ENCODE measurements at regions not wholly inside any gene's neighbourhood (a gene's known extent, or its start where the extent isn't known, plus 50 kb on each side); places are given as distances from the start of the nearest gene placed in this dataset.

GRCh38 chr5:133851521-133851920 lies 116.9 kb downstream of the C5orf15 start:
- H3K36me3 ChIP-seq (ENCODE audit: insufficient read depth, low read length) = no peaks in the 10 kb centered on the region
- no peak overlapping the region for H3K9ac ChIP-seq (ENCODE audit: low read length)
- H3K27ac ChIP-seq (ENCODE audit: low read depth, low read length) = no peak overlapping the region
- no peak overlapping the region for H3K4me3 ChIP-seq (ENCODE audit: low read depth in 1 of 2, low read length in 2 of 2)
- no peaks in the 10 kb centered on the region for H3K9me3 ChIP-seq (ENCODE audit: low read length)
- no peaks in the 10 kb centered on the region for H3K4me1 ChIP-seq (ENCODE audit: insufficient read depth, low read length)
- H3K27me3 ChIP-seq (ENCODE audit: control insufficient read depth in 1 of 2, insufficient read depth in 2 of 2, low read length in 2 of 2) = peaks cover 0 to 11% of the 10 kb centered on the region in 2 donors

GRCh38 chr5:133850811-133851210 lies 117.6 kb downstream of the C5orf15 start:
- no peaks in the 10 kb centered on the region for H3K36me3 ChIP-seq (ENCODE audit: insufficient read depth, low read length)
- no peak overlapping the region for H3K27ac ChIP-seq (ENCODE audit: low read depth, low read length)
- H3K4me1 ChIP-seq (ENCODE audit: insufficient read depth, low read length) = no peaks in the 10 kb centered on the region
- peaks cover 0 to 6% of the 10 kb centered on the region in 2 donors for H3K27me3 ChIP-seq (ENCODE audit: control insufficient read depth in 1 of 2, insufficient read depth in 2 of 2, low read length in 2 of 2)
- no peaks in the 10 kb centered on the region for H3K9me3 ChIP-seq (ENCODE audit: low read length)
- no peak overlapping the region for H3K9ac ChIP-seq (ENCODE audit: low read length)
- no peak overlapping the region for H3K4me3 ChIP-seq (ENCODE audit: low read depth in 1 of 2, low read length in 2 of 2)

- H3K27ac ChIP-seq (ENCODE audit: low read depth, low read length) = no peak overlapping the region
- no peaks in the 10 kb centered on the region for H3K4me1 ChIP-seq (ENCODE audit: insufficient read depth, low read length)
- no peak overlapping the region for H3K4me3 ChIP-seq (ENCODE audit: low read depth in 1 of 2, low read length in 2 of 2)
- no peaks in the 10 kb centered on the region for H3K36me3 ChIP-seq (ENCODE audit: insufficient read depth, low read length)
- H3K9me3 ChIP-seq (ENCODE audit: low read length) = no peaks in the 10 kb centered on the region
- H3K9ac ChIP-seq (ENCODE audit: low read length) = no peak overlapping the region
- peaks cover 0 to 6% of the 10 kb centered on the region in 2 donors for H3K27me3 ChIP-seq (ENCODE audit: control insufficient read depth in 1 of 2, insufficient read depth in 2 of 2, low read length in 2 of 2)
Measured at GRCh38 chr5:133849116-133849515, 119.3 kb downstream of the C5orf15 start.

GRCh38 chr5:133848341-133848811 lies 120.0 kb downstream of the C5orf15 start:
- Histone ChIP-seq H3K9me3 (ENCODE audit: low read length) (no peaks in the 10 kb centered on the region), H3K4me3 (ENCODE audit: low read depth in 1 of 2, low read length in 2 of 2) (no peak overlapping the region), H3K9ac (ENCODE audit: low read length) (no peak overlapping the region), H3K36me3 (ENCODE audit: insufficient read depth, low read length) (no peaks in the 10 kb centered on the region), H3K27ac (ENCODE audit: low read depth, low read length) (no peak overlapping the region), H3K27me3 (ENCODE audit: control insufficient read depth in 1 of 2, insufficient read depth in 2 of 2, low read length in 2 of 2) (peaks cover 0 to 6% of the 10 kb centered on the region in 2 donors), H3K4me1 (ENCODE audit: insufficient read depth, low read length) (no peaks in the 10 kb centered on the region)

- no peaks in the 10 kb centered on the region for H3K36me3 ChIP-seq (ENCODE audit: insufficient read depth, low read length)
- H3K4me1 ChIP-seq (ENCODE audit: insufficient read depth, low read length) = no peaks in the 10 kb centered on the region
- no peak overlapping the region for H3K9ac ChIP-seq (ENCODE audit: low read length)
- H3K9me3 ChIP-seq (ENCODE audit: low read length) = no peaks in the 10 kb centered on the region
- H3K27me3 ChIP-seq (ENCODE audit: control insufficient read depth in 1 of 2, insufficient read depth in 2 of 2, low read length in 2 of 2) = peaks cover 0 to 6% of the 10 kb centered on the region in 2 donors
- H3K4me3 ChIP-seq (ENCODE audit: low read depth in 1 of 2, low read length in 2 of 2) = no peak overlapping the region
- no peak overlapping the region for H3K27ac ChIP-seq (ENCODE audit: low read depth, low read length)
Measured at GRCh38 chr5:133847886-133848285, 120.5 kb downstream of the C5orf15 start.

GRCh38 chr5:133847301-133847700 lies 121.1 kb downstream of the C5orf15 start:
- H3K4me1 ChIP-seq (ENCODE audit: insufficient read depth, low read length) = no peaks in the 10 kb centered on the region

GRCh38 chr5:133846478-133847226 lies 121.8 kb downstream of the C5orf15 start:
- H3K4me1 ChIP-seq (ENCODE audit: insufficient read depth, low read length) = no peaks in the 10 kb centered on the region
- H3K27ac ChIP-seq (ENCODE audit: low read depth, low read length) = no peak overlapping the region
- no peaks in the 10 kb centered on the region for H3K36me3 ChIP-seq (ENCODE audit: insufficient read depth, low read length)
- no peak overlapping the region for H3K9ac ChIP-seq (ENCODE audit: low read length)
- H3K4me3 ChIP-seq (ENCODE audit: low read depth in 1 of 2, low read length in 2 of 2) = no peak overlapping the region
- H3K27me3 ChIP-seq (ENCODE audit: control insufficient read depth in 1 of 2, insufficient read depth in 2 of 2, low read length in 2 of 2) = peaks cover 0 to 6% of the 10 kb centered on the region in 2 donors
- H3K9me3 ChIP-seq (ENCODE audit: low read length) = no peaks in the 10 kb centered on the region

More at GRCh38 chr5:133847301-133847700, 121.1 kb downstream of the C5orf15 start:
- no peak overlapping the region for H3K27ac ChIP-seq (ENCODE audit: low read depth, low read length)
- no peak overlapping the region for H3K9ac ChIP-seq (ENCODE audit: low read length)
- H3K36me3 ChIP-seq (ENCODE audit: insufficient read depth, low read length) = no peaks in the 10 kb centered on the region
- no peak overlapping the region for H3K4me3 ChIP-seq (ENCODE audit: low read depth in 1 of 2, low read length in 2 of 2)
- H3K27me3 ChIP-seq (ENCODE audit: control insufficient read depth in 1 of 2, insufficient read depth in 2 of 2, low read length in 2 of 2) = peaks cover 0 to 6% of the 10 kb centered on the region in 2 donors
- no peaks in the 10 kb centered on the region for H3K9me3 ChIP-seq (ENCODE audit: low read length)

GRCh38 chr5:133845271-133845670 lies 123.2 kb downstream of the C5orf15 start:
- H3K4me1 ChIP-seq (ENCODE audit: insufficient read depth, low read length) = no peaks in the 10 kb centered on the region

GRCh38 chr5:133844836-133845235 lies 123.6 kb downstream of the C5orf15 start:
- no peaks in the 10 kb centered on the region for H3K9me3 ChIP-seq (ENCODE audit: low read length)
- H3K27me3 ChIP-seq (ENCODE audit: control insufficient read depth in 1 of 2, insufficient read depth in 2 of 2, low read length in 2 of 2) = peaks cover 0 to 6% of the 10 kb centered on the region in 2 donors
- H3K9ac ChIP-seq (ENCODE audit: low read length) = no peak overlapping the region
- no peaks in the 10 kb centered on the region for H3K4me1 ChIP-seq (ENCODE audit: insufficient read depth, low read length)
- no peaks in the 10 kb centered on the region for H3K36me3 ChIP-seq (ENCODE audit: insufficient read depth, low read length)
- no peak overlapping the region for H3K27ac ChIP-seq (ENCODE audit: low read depth, low read length)
- no peak overlapping the region for H3K4me3 ChIP-seq (ENCODE audit: low read depth in 1 of 2, low read length in 2 of 2)

More at GRCh38 chr5:133845271-133845670, 123.2 kb downstream of the C5orf15 start:
- Histone ChIP-seq H3K4me3 (ENCODE audit: low read depth in 1 of 2, low read length in 2 of 2) (no peak overlapping the region), H3K27me3 (ENCODE audit: control insufficient read depth in 1 of 2, insufficient read depth in 2 of 2, low read length in 2 of 2) (peaks cover 0 to 6% of the 10 kb centered on the region in 2 donors), H3K9ac (ENCODE audit: low read length) (no peak overlapping the region), H3K36me3 (ENCODE audit: insufficient read depth, low read length) (no peaks in the 10 kb centered on the region), H3K9me3 (ENCODE audit: low read length) (no peaks in the 10 kb centered on the region), H3K27ac (ENCODE audit: low read depth, low read length) (no peak overlapping the region)

- no peaks in the 10 kb centered on the region for H3K36me3 ChIP-seq (ENCODE audit: insufficient read depth, low read length)
- no peak overlapping the region for H3K27ac ChIP-seq (ENCODE audit: low read depth, low read length)
- no peaks in the 10 kb centered on the region for H3K9me3 ChIP-seq (ENCODE audit: low read length)
- H3K9ac ChIP-seq (ENCODE audit: low read length) = no peak overlapping the region
- no peaks in the 10 kb centered on the region for H3K4me1 ChIP-seq (ENCODE audit: insufficient read depth, low read length)
- peaks cover 0 to 6% of the 10 kb centered on the region in 2 donors for H3K27me3 ChIP-seq (ENCODE audit: control insufficient read depth in 1 of 2, insufficient read depth in 2 of 2, low read length in 2 of 2)
- H3K4me3 ChIP-seq (ENCODE audit: low read depth in 1 of 2, low read length in 2 of 2) = no peak overlapping the region
Measured at GRCh38 chr5:133843911-133844310, 124.5 kb downstream of the C5orf15 start.

GRCh38 chr5:133842846-133843611 lies 125.4 kb downstream of the C5orf15 start:
- Histone ChIP-seq H3K27me3 (ENCODE audit: control insufficient read depth in 1 of 2, insufficient read depth in 2 of 2, low read length in 2 of 2) (peaks cover 0 to 6% of the 10 kb centered on the region in 2 donors), H3K36me3 (ENCODE audit: insufficient read depth, low read length) (no peaks in the 10 kb centered on the region), H3K4me1 (ENCODE audit: insufficient read depth, low read length) (no peaks in the 10 kb centered on the region), H3K4me3 (ENCODE audit: low read depth in 1 of 2, low read length in 2 of 2) (no peak overlapping the region), H3K9me3 (ENCODE audit: low read length) (no peaks in the 10 kb centered on the region), H3K27ac (ENCODE audit: low read depth, low read length) (no peak overlapping the region), H3K9ac (ENCODE audit: low read length) (no peak overlapping the region)
